SU-DHL-6 (cell line): ENCODE measurements at regions not wholly inside any gene's neighbourhood (a gene's known extent, or its start where the extent isn't known, plus 50 kb on each side); places are given as distances from the start of the nearest gene placed in this dataset.

ENCODE experiments used
- H2AFZ ChIP-seq: fragments of 200-600 bp; sonication (generic); 2 replicates; pipeline ENCODE4 v1.6.1; 2014; ENCODE audit warnings: low read depth, mild to moderate bottlenecking, moderate library complexity, mixed read lengths, antibody characterized with exemption, low read length; ENCODE audit not compliant: severe bottlenecking
- H3F3A ChIP-seq: fragments of 200-600 bp; shearing (Covaris generic); 2 replicates; pipeline ENCODE4 v1.6.0; 2016; ENCODE audit warnings: antibody characterized with exemption, mild to moderate bottlenecking; ENCODE audit not compliant: insufficient read depth
- H3K27ac ChIP-seq: fragments of 200-600 bp; sonication (generic); 2 replicates; pipeline ENCODE4 v1.5.1; 2016; ENCODE audit warnings: low read depth, mild to moderate bottlenecking, low read length, moderate library complexity, mixed read lengths
- H3K27me3 ChIP-seq: fragments of 200-600 bp; sonication (generic), shearing (Covaris generic); 2 replicates; pipeline ENCODE4 v1.6.0; 2014; ENCODE audit warnings: mild to moderate bottlenecking, low read length
- H3K36me3 ChIP-seq: fragments of 200-600 bp; sonication (generic); 2 replicates; pipeline ENCODE4 v1.6.1; 2014; ENCODE audit warnings: mild to moderate bottlenecking, low read length, mixed read lengths
- H3K4me2 ChIP-seq: fragments of 300-600, 200-600 bp; shearing (Covaris generic), sonication (generic); 2 replicates; pipeline ENCODE4 v1.6.0; 2014; ENCODE audit warnings: low read length, low read depth, mild to moderate bottlenecking; ENCODE audit not compliant: poor library complexity, severe bottlenecking
- H3K4me3 ChIP-seq: fragments of 200-600 bp; sonication (generic); 2 replicates; pipeline ENCODE4 v1.5.1; 2014; ENCODE audit warnings: antibody characterized with exemption, low read length, mild to moderate bottlenecking, mixed read lengths; ENCODE audit not compliant: insufficient read depth, poor library complexity, severe bottlenecking
- H3K79me2 ChIP-seq: fragments of 200-600 bp; sonication (generic); 2 replicates; pipeline ENCODE4 v1.6.1; 2014; ENCODE audit warnings: mild to moderate bottlenecking, low read length, moderate library complexity; ENCODE audit not compliant: insufficient read depth
- H3K9ac ChIP-seq: fragments of 200-600 bp; sonication (generic); 2 replicates; pipeline ENCODE4 v1.7.0; 2014; ENCODE audit warnings: mild to moderate bottlenecking, low read length
- H3K9me2 ChIP-seq: fragments of 200-600 bp; sonication (generic); replicated peaks from 2 replicates; pipeline ENCODE4 v1.6.1; 2014; ENCODE audit warnings: low read length; ENCODE audit not compliant: insufficient read depth
- H3K9me3 ChIP-seq: fragments of 200-600 bp; sonication (generic); 2 replicates; pipeline ENCODE4 v1.6.1; 2014; ENCODE audit warnings: low read length, mixed read lengths; ENCODE audit not compliant: insufficient read depth
- H4K20me1 ChIP-seq: fragments of 200-600 bp; sonication (generic); 2 replicates; pipeline ENCODE4 v1.6.1; 2014; ENCODE audit warnings: low read depth, mild to moderate bottlenecking, antibody characterized with exemption, low read length, moderate library complexity, mixed read lengths
- CTCF ChIP-seq: fragments of 200-600 bp; sonication (generic); IDR thresholded peaks from one replicate; pipeline ENCODE4 v1.5.1; 2017; ENCODE audit warnings: antibody characterized with exemption, mild to moderate bottlenecking, low read length, moderate library complexity; ENCODE audit not compliant: insufficient read depth, poor library complexity, severe bottlenecking
- EZH2phosphoT487 ChIP-seq: fragments of 200-600 bp; sonication (generic), shearing (Covaris generic); conservative IDR thresholded peaks from 2 replicates; pipeline ENCODE4 v1.6.1; 2018; ENCODE audit warnings: mild to moderate bottlenecking, antibody characterized with exemption, low read length, moderate library complexity, mixed read lengths

- Histone ChIP-seq H3K9me2 (no peaks in the 10 kb centered on the region), H2AFZ (no peak overlapping the region), H4K20me1 (no peaks in the 10 kb centered on the region), H3F3A (no peaks in the 10 kb centered on the region), H3K36me3 (no peaks in the 10 kb centered on the region), H3K79me2 (no peaks in the 10 kb centered on the region), H3K9me3 (no peaks in the 10 kb centered on the region), H3K9ac (no peak overlapping the region), H3K4me3 (no peak overlapping the region), H3K27me3 (no peaks in the 10 kb centered on the region), H3K4me2 (no peak overlapping the region), H3K27ac (no peak overlapping the region)
- TF ChIP-seq EZH2phosphoT487, result no peak
- TF ChIP-seq CTCF, result no peak
These were observed 227.7 kb downstream of the B3GLCT start for GRCh38 chr13:31427151-31428100.

GRCh38 chr13:31431722-31432137 lies 232.0 kb downstream of the B3GLCT start:
- Histone ChIP-seq H3K79me2 (no peaks in the 10 kb centered on the region), H3K9me2 (no peaks in the 10 kb centered on the region), H3K4me2 (no peak overlapping the region), H3K4me3 (no peak overlapping the region), H3K9me3 (no peaks in the 10 kb centered on the region), H4K20me1 (no peaks in the 10 kb centered on the region), H3F3A (no peaks in the 10 kb centered on the region), H3K27me3 (0 out of 2 replicates have a peak, but pooled peaks cover 3% of the 10 kb centered on the region), H3K36me3 (no peaks in the 10 kb centered on the region), H2AFZ (no peak overlapping the region), H3K27ac (no peak overlapping the region), H3K9ac (no peak overlapping the region)
- TF ChIP-seq CTCF (peak; percentile 59), EZH2phosphoT487 (no peak)

DNA sequence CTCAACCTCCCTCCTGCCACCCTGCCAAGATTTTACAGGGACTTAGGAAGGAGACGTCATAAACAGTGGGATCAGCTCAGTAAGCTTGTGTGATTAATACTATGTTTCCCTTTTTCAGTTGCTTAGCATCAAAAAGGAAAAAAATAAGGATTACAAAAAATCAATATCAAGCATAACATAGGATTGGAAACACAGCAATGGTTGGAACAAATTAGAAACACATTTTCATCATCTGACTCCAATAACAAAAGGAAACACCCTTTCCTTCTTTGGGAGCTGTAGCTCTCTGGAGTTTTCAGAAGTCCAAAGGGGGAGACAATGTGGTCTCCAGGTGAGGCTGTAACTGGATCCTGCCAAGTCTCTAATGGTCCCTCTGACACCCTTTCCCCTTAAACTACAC lies 233.4 kb downstream of the B3GLCT start:
- Histone ChIP-seq H4K20me1 (no peaks in the 10 kb centered on the region), H3K9ac (no peak overlapping the region), H3K9me2 (no peaks in the 10 kb centered on the region), H3K79me2 (no peaks in the 10 kb centered on the region), H3K36me3 (no peaks in the 10 kb centered on the region), H3F3A (no peaks in the 10 kb centered on the region), H3K27me3 (0 out of 2 replicates have a peak, but pooled peaks cover 3% of the 10 kb centered on the region), H3K27ac (no peak overlapping the region), H3K4me3 (no peak overlapping the region), H2AFZ (no peak overlapping the region), H3K9me3 (no peaks in the 10 kb centered on the region), H3K4me2 (no peak overlapping the region)
- TF ChIP-seq CTCF (no peak), EZH2phosphoT487 (no peak)
